HL-60 (cell line): ENCODE measurements at regions not wholly inside any gene's neighbourhood (a gene's known extent, or its start where the extent isn't known, plus 50 kb on each side); places are given as distances from the start of the nearest gene placed in this dataset.

Experiments
- POLR2AphosphoS5 ChIP-seq: IDR thresholded peaks from 2 replicates; pipeline ENCODE4 v1.6.1; 2012; ENCODE audit warnings: low read depth
- TF ChIP-seq, protein P1 (sequence below): IDR thresholded peaks from one replicate; pipeline ENCODE4 v1.5.1; 2011; ENCODE audit warnings: low read length, control low read depth, inconsistent platforms; ENCODE audit not compliant: insufficient read depth

DNA sequence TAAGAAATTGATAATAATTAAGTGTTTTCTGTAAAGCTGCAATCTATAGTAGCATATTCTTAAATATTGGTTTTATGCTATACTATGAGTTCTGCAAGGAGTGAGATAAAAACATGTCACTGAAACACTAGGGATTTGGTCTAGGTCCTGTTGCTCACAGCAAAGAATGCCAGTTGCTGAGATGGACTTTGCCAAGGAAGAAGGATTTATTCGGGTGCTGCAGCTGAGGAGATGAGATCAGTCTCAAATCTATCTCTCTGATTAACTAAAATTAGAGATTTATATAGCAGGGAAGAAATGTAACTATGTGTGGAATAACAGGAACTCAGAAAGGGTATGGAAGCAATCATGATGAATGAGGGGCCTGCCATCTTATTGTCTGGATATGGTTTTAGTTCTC is 1569.9 kb downstream of the PCDH7 start:
- TF ChIP-seq, protein P1, sequence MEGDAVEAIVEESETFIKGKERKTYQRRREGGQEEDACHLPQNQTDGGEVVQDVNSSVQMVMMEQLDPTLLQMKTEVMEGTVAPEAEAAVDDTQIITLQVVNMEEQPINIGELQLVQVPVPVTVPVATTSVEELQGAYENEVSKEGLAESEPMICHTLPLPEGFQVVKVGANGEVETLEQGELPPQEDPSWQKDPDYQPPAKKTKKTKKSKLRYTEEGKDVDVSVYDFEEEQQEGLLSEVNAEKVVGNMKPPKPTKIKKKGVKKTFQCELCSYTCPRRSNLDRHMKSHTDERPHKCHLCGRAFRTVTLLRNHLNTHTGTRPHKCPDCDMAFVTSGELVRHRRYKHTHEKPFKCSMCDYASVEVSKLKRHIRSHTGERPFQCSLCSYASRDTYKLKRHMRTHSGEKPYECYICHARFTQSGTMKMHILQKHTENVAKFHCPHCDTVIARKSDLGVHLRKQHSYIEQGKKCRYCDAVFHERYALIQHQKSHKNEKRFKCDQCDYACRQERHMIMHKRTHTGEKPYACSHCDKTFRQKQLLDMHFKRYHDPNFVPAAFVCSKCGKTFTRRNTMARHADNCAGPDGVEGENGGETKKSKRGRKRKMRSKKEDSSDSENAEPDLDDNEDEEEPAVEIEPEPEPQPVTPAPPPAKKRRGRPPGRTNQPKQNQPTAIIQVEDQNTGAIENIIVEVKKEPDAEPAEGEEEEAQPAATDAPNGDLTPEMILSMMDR = no peak
- no peak for TF ChIP-seq POLR2AphosphoS5
